ENCODE measurements at regions not wholly inside any gene's neighbourhood (a gene's known extent, or its start where the extent isn't known, plus 50 kb on each side); places are given as distances from the start of the nearest gene placed in this dataset.

- WGBS, 2 experiments (ENCODE audit: insufficient coverage in 2 of 2), result 73 to 85% methylated on average over 7 to 8 of the region's 8 CpGs
- H3K27ac ChIP-seq (ENCODE audit: low read depth, low read length, severe bottlenecking), result no peak overlapping the region
Observed at GRCh38 chr9:7227951-7228350, 470.2 kb downstream of the KDM4C start.

DNA sequence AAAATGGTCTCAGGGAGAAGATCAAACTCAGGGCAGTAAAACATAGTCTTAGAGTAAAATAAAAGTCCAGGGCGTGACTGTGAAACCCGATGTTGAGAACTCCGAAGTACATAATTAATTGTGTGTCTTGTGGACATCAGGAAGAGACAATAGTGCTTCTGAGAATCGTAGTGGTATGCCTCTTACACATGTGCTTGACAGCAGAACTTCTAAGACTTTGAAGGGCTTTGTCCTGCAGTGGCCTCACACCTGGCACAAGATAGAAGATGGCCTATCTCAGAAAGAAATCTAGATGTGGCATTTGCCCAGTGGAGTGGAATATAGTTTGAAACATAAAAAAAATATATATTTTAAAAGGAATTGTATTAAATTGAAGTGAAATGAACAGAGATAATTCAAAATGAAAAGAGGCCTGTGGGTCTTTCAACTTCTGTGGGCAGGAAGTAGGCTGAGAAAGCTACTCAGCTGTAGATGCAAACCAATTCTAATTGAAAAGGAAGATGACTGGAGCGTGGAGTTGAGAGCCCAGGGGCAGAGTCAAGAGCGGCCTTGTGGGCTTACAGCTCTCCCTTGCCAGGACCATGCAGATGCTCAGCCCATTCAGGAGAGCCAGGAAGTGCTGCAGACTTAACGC is 468.4 kb downstream of the KDM4C start:
- Histone ChIP-seq H3K4me3 (ENCODE audit: extremely low read depth, insufficient read depth, low read length, poor library complexity, severe bottlenecking) (no peak overlapping the region), H3K4me1 (ENCODE audit: control insufficient read depth, insufficient read depth, low read length, poor library complexity, severe bottlenecking) (peaks cover 6% of the 10 kb centered on the region), H3K27ac (ENCODE audit: low read depth, low read length, severe bottlenecking) (no peak overlapping the region), H3K9me3 (ENCODE audit: control insufficient read depth, low read length) (no peaks in the 10 kb centered on the region), H3K36me3 (ENCODE audit: control insufficient read depth, insufficient read depth, low read length) (no peaks in the 10 kb centered on the region)
- 82 to 92% methylated on average over 7 of the region's 7 CpGs for WGBS, 2 experiments (ENCODE audit: insufficient coverage in 2 of 2)

More at GRCh38 chr9:7227951-7228350, 470.2 kb downstream of the KDM4C start:
- H3K36me3 ChIP-seq (ENCODE audit: control insufficient read depth, insufficient read depth, low read length), result no peaks in the 10 kb centered on the region
- peaks cover 6% of the 10 kb centered on the region for H3K4me1 ChIP-seq (ENCODE audit: control insufficient read depth, insufficient read depth, low read length, poor library complexity, severe bottlenecking)
- no peaks in the 10 kb centered on the region for H3K9me3 ChIP-seq (ENCODE audit: control insufficient read depth, low read length)
- H3K4me3 ChIP-seq (ENCODE audit: extremely low read depth, insufficient read depth, low read length, poor library complexity, severe bottlenecking), result no peak overlapping the region

Measured in mesodermal cell (in vitro differentiated cells).